Right lobe of liver (tissue), 6 donors: ENCODE measurements at regions not wholly inside any gene's neighbourhood (a gene's known extent, or its start where the extent isn't known, plus 50 kb on each side); places are given as distances from the start of the nearest gene placed in this dataset.

Source experiments
- ATAC-seq, 4 donors: fragments of 200-7000 bp; cut with Tn5 transposase; one replicate each; pipeline ENCODE4 v1.9.1; 2020; ENCODE audit warnings: mild to moderate bottlenecking in 4 of 4, moderate library complexity in 4 of 4
- DNase-seq, 3 donors: peaks; one replicate each; pipeline ENCODE4 v3.0.0-alpha.2; 2020
- H3K27ac ChIP-seq, 3 donors: fragments of 200-600 bp; one replicate each; pipeline ENCODE4 v1.8.0; 2022
- H3K27me3 ChIP-seq, 2 donors: fragments of 200-600 bp; one replicate each; pipeline ENCODE4 v1.8.0; 2022
- H3K36me3 ChIP-seq, 4 donors: fragments of 200-600 bp; sonication (generic) in 1 of 4; one replicate each; pipeline versions ENCODE4 v1.5.1 to v1.8.0; 2017 to 2022; ENCODE audit warnings: control low read depth in 1 of 4
- H3K4me1 ChIP-seq, 4 donors: fragments of 200-600 bp; sonication (generic) in 1 of 4; one replicate each; pipeline versions ENCODE4 v1.5.1 to v1.8.0; 2017 to 2022; ENCODE audit warnings: control low read depth in 1 of 4
- H3K4me3 ChIP-seq, 3 donors: fragments of 200-600 bp; one replicate each; pipeline ENCODE4 v1.8.0; 2022
- H3K9me3 ChIP-seq, 4 donors: fragments of 200-600 bp; sonication (generic) in 1 of 4; one replicate each; pipeline versions ENCODE4 v1.5.1 to v1.8.0; 2017 to 2022; ENCODE audit warnings: control low read depth in 1 of 4
- CTCF ChIP-seq, 4 donors: fragments of 200-600 bp in 3 of 4; fragments of 450-650 bp in 1 of 4; IDR thresholded peaks; one replicate each; pipeline versions ENCODE4 v1.5.1 to v1.8.0; 2016 to 2022; ENCODE audit warnings: antibody characterized with exemption in 4 of 4, mild to moderate bottlenecking in 2 of 4
- POLR2A ChIP-seq: fragments of 450-650 bp; IDR thresholded peaks from one replicate; pipeline ENCODE4 v1.6.1; 2017; ENCODE audit warnings: antibody characterized with exemption, mild to moderate bottlenecking
- WGBS: methylation state at CpG from one replicate; pipeline ENCODE4 v1.1.6; 2018; ENCODE audit warnings: low coverage, low lambda C conversion rate; ENCODE audit not compliant: insufficient coverage; ENCODE audit errors: missing lambda C conversion rate; 5-methylcytosine and 5-hydroxymethylcytosine counted together
- intact Hi-C, 2 donors: fragments of 100-400 bp; cut with DNase I; formaldehyde crosslinking; loops; one replicate each; pipeline versions ENCODE4 v1.11.2 to v1.14.1; 2022
- donor health status: DM: no; HTN: yes; CAD: no.
- donor health status: DM: no; HTN: no; CAD: no.
- donor health status: DM: no; HTN: no; CAD: no.
- donor health status: DM: no; HTN: yes; CAD: no.
- donor health status: DM: no; HTN: yes; CAD: no.

GRCh38 chr11:116202922-116203321, 569.9 kb downstream of the BUD13 start:
- Histone ChIP-seq H3K4me1 (no peaks in the 10 kb centered on the region), H3K4me3 (no peak overlapping the region), H3K36me3 (no peaks in the 10 kb centered on the region), H3K9me3 (no peaks in the 10 kb centered on the region), H3K27ac (no peak overlapping the region), H3K27me3 (no peaks in the 10 kb centered on the region)
- WGBS, result 32% methylated on average over 2 of the region's 2 CpGs
- DNase-seq (no peak), ATAC-seq (no peak)
- intact Hi-C loops, result no loop called here
- no peak for TF ChIP-seq CTCF (IDR thresholded peaks at IDR 0.05)
- no peak for TF ChIP-seq POLR2A

- TF ChIP-seq CTCF (IDR thresholded peaks at IDR 0.05), result no peak
- WGBS, result 80% methylated on average over 2 of the region's 8 CpGs
- no peaks in the 10 kb centered on the region for H3K9me3 ChIP-seq
- no peak overlapping the region for H3K27ac ChIP-seq
- no peaks in the 10 kb centered on the region for H3K36me3 ChIP-seq
- ATAC-seq (no peak), DNase-seq (no peak)
- intact Hi-C loops, result no loop called here
- H3K4me1 ChIP-seq, result no peaks in the 10 kb centered on the region
- H3K4me3 ChIP-seq, result no peak overlapping the region
- H3K27me3 ChIP-seq, result no peaks in the 10 kb centered on the region
Observed at GRCh38 chr11:116200564-116200963, 572.2 kb downstream of the BUD13 start.

GRCh38 chr11:116199182-116199581, 573.6 kb downstream of the BUD13 start:
- DNase-seq, result no peak
- no peak overlapping the region for H3K4me3 ChIP-seq

GRCh38 chr11:116194156-116194904, 578.5 kb downstream of the BUD13 start:
- intact Hi-C loops, result no loop called here
- DNase-seq (no peak), ATAC-seq (no peak)
- Histone ChIP-seq H3K27me3 (no peaks in the 10 kb centered on the region), H3K9me3 (no peaks in the 10 kb centered on the region), H3K36me3 (no peaks in the 10 kb centered on the region), H3K4me1 (no peaks in the 10 kb centered on the region), H3K27ac (no peak overlapping the region), H3K4me3 (peak overlapping the region in 1 of 3 donors; percentile 24)
- 47% methylated on average over 3 of the region's 5 CpGs for WGBS
- no peak for TF ChIP-seq POLR2A
- no peak for TF ChIP-seq CTCF (IDR thresholded peaks at IDR 0.05)

More at GRCh38 chr11:116199182-116199581, 573.6 kb downstream of the BUD13 start:
- Histone ChIP-seq H3K36me3 (no peaks in the 10 kb centered on the region), H3K27ac (no peak overlapping the region), H3K27me3 (no peaks in the 10 kb centered on the region), H3K9me3 (no peaks in the 10 kb centered on the region), H3K4me1 (no peaks in the 10 kb centered on the region)
- no peak for ATAC-seq
- WGBS, result 0% methylated on average over 1 of the region's 10 CpGs
- intact Hi-C loops, result no loop called here
- no peak for TF ChIP-seq POLR2A
- TF ChIP-seq CTCF (IDR thresholded peaks at IDR 0.05), result no peak
